RWPE2 (cell line): ENCODE measurements at regions not wholly inside any gene's neighbourhood (a gene's known extent, or its start where the extent isn't known, plus 50 kb on each side); places are given as distances from the start of the nearest gene placed in this dataset.

Experiments used
- ATAC-seq: fragments of 200-7000 bp; cut with Tn5 transposase; 3 replicates; pipeline ENCODE4 v1.9.1; 2021; ENCODE audit warnings: low read depth
- DNase-seq: peaks from one replicate; pipeline ENCODE4 v3.0.0-alpha.2; 2020; ENCODE audit warnings: low spot score
- H3K27ac ChIP-seq: fragments of 450-650 bp; 2 replicates; pipeline ENCODE4 v1.5.1; 2017; ENCODE audit warnings: mild to moderate bottlenecking; ENCODE audit not compliant: poor library complexity, severe bottlenecking
- H3K27me3 ChIP-seq: fragments of 250-450 bp; sonication (Bioruptor Pico); 2 replicates; pipeline ENCODE4 v1.5.1; 2021; ENCODE audit warnings: mild to moderate bottlenecking, moderate library complexity; ENCODE audit not compliant: insufficient read depth, poor library complexity, severe bottlenecking
- H3K36me3 ChIP-seq: fragments of 250-450 bp; sonication (Bioruptor Pico); 2 replicates; pipeline ENCODE4 v1.5.1; 2020; ENCODE audit warnings: low read depth, mild to moderate bottlenecking, moderate library complexity
- H3K4me1 ChIP-seq: fragments of 250-450 bp; sonication (Bioruptor Pico); 2 replicates; pipeline ENCODE4 v1.5.1; 2021; ENCODE audit warnings: mild to moderate bottlenecking, moderate library complexity; ENCODE audit not compliant: insufficient read depth, poor library complexity, severe bottlenecking
- H3K4me3 ChIP-seq: fragments of 250-450 bp; sonication (Bioruptor Pico); 2 replicates; pipeline ENCODE4 v1.5.1; 2021; ENCODE audit warnings: mild to moderate bottlenecking, moderate library complexity; ENCODE audit not compliant: severe bottlenecking
- H3K9me3 ChIP-seq: fragments of 250-450 bp; sonication (Bioruptor Pico); 2 replicates; pipeline ENCODE4 v1.5.1; 2021; ENCODE audit warnings: mild to moderate bottlenecking, moderate library complexity; ENCODE audit not compliant: severe bottlenecking
- CTCF ChIP-seq: fragments of 450-650 bp; IDR thresholded peaks from one replicate; pipeline ENCODE4 v1.5.1; 2017; ENCODE audit warnings: mild to moderate bottlenecking, moderate library complexity; ENCODE audit not compliant: poor library complexity, severe bottlenecking

DNA sequence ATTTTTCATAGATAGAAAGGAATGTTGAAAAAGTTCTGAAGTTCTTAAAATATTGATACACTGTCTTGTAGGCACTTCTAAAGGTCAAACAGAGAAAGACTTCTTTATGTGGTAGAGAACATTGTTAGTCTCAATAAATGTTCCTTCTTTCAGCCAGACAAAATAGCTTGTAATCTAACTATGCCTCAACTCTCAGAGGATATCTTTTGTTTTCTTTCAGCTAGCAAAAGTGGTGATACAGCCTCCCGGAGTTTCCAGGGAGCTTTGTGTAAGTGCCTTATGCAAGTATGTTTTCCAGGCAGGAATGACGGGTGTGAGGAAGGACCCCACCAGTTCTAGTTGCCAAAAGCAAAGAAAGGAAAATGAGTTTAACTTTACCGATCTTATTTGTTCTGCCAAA, 452.1 kb upstream of the ST6GAL2 start:
- Histone ChIP-seq H3K36me3 (no peaks in the 10 kb centered on the region), H3K27me3 (peaks cover 4% of the 10 kb centered on the region), H3K4me3 (no peak overlapping the region), H3K4me1 (no peaks in the 10 kb centered on the region), H3K27ac (no peak overlapping the region), H3K9me3 (peaks cover 2% of the 10 kb centered on the region)
- ATAC-seq, result no peak
- no peak for TF ChIP-seq CTCF
- no peak for DNase-seq

DNA sequence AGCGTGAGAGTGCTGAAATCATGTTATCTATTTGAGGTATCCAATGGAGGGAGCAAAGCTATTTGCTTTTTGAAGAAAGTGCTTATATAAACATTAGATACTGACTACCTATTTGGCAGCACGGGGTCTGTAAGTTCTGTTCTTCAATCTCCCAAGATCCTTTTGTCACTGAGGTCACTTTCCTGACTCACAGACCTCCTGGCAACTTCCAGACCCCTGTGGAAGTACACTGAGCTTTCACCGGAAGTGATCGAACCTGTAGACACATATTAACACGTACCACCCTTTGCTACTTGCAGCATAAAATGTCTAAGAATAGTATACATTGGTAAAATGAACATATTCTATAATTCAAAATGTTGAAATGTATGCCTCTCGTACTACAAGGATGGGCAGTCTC, 452.6 kb upstream of the ST6GAL2 start:
- TF ChIP-seq CTCF, result no peak
- peaks cover 4% of the 10 kb centered on the region for H3K27me3 ChIP-seq
- no peak for ATAC-seq

GRCh38 chr2:107340955-107341354, 455.0 kb upstream of the ST6GAL2 start:
- Histone ChIP-seq H3K9me3 (peaks cover 2% of the 10 kb centered on the region), H3K4me3 (no peak overlapping the region), H3K27me3 (no peaks in the 10 kb centered on the region), H3K4me1 (no peaks in the 10 kb centered on the region), H3K27ac (no peak overlapping the region), H3K36me3 (no peaks in the 10 kb centered on the region)
- ATAC-seq, result no peak
- TF ChIP-seq CTCF, result no peak
- DNase-seq, result no peak

More for the DNA sequence above, 452.6 kb upstream of the ST6GAL2 start:
- DNase-seq, result no peak
- Histone ChIP-seq H3K9me3 (peaks cover 2% of the 10 kb centered on the region), H3K4me1 (no peaks in the 10 kb centered on the region), H3K36me3 (no peaks in the 10 kb centered on the region), H3K27ac (no peak overlapping the region), H3K4me3 (no peak overlapping the region)

DNA sequence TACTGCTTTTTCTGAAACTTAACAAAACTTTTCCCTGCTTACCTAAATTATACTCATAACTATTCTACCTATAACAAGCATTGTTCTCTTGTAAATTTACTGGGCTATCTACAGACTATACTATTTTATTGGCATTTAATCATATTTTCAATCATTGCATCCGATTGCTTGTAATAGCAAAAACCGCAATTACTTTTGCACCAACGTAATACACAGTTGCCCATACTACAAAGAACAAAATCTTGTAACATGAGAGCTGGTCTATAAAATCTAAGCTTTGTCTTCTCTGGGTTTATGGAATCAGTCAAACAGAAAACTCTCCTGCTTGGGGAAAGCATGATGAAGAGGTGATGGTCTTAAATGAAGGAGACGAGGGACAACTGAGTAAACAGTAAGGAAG, 463.4 kb upstream of the ST6GAL2 start:
- no peak for ATAC-seq
- H3K36me3 ChIP-seq, result no peaks in the 10 kb centered on the region
- TF ChIP-seq CTCF, result no peak
- DNase-seq, result no peak
- peaks cover under 1% of the 10 kb centered on the region for H3K9me3 ChIP-seq
- no peak overlapping the region for H3K27ac ChIP-seq
- no peaks in the 10 kb centered on the region for H3K27me3 ChIP-seq
- H3K4me3 ChIP-seq, result no peak overlapping the region
- H3K4me1 ChIP-seq, result no peaks in the 10 kb centered on the region

DNA sequence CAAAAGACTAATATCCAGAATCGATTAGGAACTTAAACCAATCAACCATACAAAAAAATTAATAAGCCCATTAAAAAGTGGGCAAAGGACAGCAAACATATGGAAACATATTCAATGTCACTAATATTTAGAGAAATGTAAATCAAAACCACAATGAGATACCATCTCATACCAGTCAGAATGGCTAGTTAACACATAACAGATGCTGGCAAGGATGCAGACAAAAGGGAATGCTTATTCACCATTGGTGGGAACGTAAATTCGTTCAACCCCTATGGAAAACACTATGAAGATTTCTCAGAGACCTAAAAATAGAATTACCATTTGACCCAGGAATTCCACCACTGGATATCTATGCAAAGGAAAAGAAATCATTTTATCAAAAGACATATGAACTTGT, 468.2 kb upstream of the ST6GAL2 start:
- Histone ChIP-seq H3K4me3 (no peak overlapping the region), H3K27ac (no peak overlapping the region), H3K4me1 (no peaks in the 10 kb centered on the region), H3K36me3 (no peaks in the 10 kb centered on the region), H3K9me3 (peaks cover 2% of the 10 kb centered on the region), H3K27me3 (peaks cover 6% of the 10 kb centered on the region)
- ATAC-seq, result no peak
- no peak for DNase-seq
- no peak for TF ChIP-seq CTCF
